Smooth muscle cell (in vitro differentiated cells): ENCODE measurements at regions not wholly inside any gene's neighbourhood (a gene's known extent, or its start where the extent isn't known, plus 50 kb on each side); places are given as distances from the start of the nearest gene placed in this dataset.

ENCODE experiments used
- DNase-seq: peaks from one replicate; lab custom pipeline; 2025; ENCODE audit not compliant: unreplicated experiment; lab: John Stamatoyannopoulos, UW
- H2AFZ ChIP-seq: fragments of 200-600 bp; sonication (generic); 2 replicates; pipeline ENCODE4 v1.6.0; 2016; ENCODE audit warnings: antibody characterized with exemption, low read depth, mild to moderate bottlenecking
- H3F3A ChIP-seq: fragments of 200-600 bp; sonication (generic); 2 replicates; pipeline ENCODE4 v1.6.0; 2017; ENCODE audit warnings: antibody characterized with exemption, low read depth
- H3K27ac ChIP-seq: fragments of 200-600 bp; sonication (generic); 2 replicates; pipeline ENCODE4 v1.5.1; 2016; ENCODE audit warnings: low read depth, mild to moderate bottlenecking
- H3K27me3 ChIP-seq: fragments of 200-600 bp; sonication (generic); 2 replicates; pipeline ENCODE4 v1.6.1; 2016; ENCODE audit warnings: low read depth, mild to moderate bottlenecking
- H3K36me3 ChIP-seq: fragments of 200-600 bp; sonication (generic); 2 replicates; pipeline ENCODE4 v1.5.1; 2016; ENCODE audit warnings: low read depth
- H3K4me1 ChIP-seq: fragments of 200-600 bp; sonication (generic); 2 replicates; pipeline ENCODE4 v1.5.1; 2016; ENCODE audit warnings: low read depth
- H3K4me2 ChIP-seq: fragments of 200-600 bp; sonication (generic); 2 replicates; pipeline ENCODE4 v1.6.0; 2016; ENCODE audit warnings: mild to moderate bottlenecking
- H3K4me3 ChIP-seq: fragments of 200-600 bp; sonication (generic); 2 replicates; pipeline ENCODE4 v1.5.1; 2016; ENCODE audit warnings: mild to moderate bottlenecking
- H3K79me2 ChIP-seq: fragments of 200-600 bp; sonication (generic); 2 replicates; pipeline ENCODE4 v1.6.0; 2016; ENCODE audit warnings: low read depth, mild to moderate bottlenecking
- H3K9ac ChIP-seq: fragments of 200-600 bp; sonication (generic); 2 replicates; pipeline ENCODE4 v1.6.0; 2016; ENCODE audit warnings: low read depth
- H3K9me3 ChIP-seq: fragments of 200-600 bp; sonication (generic); replicated peaks from 2 replicates; pipeline ENCODE4 v1.5.1; 2016; ENCODE audit warnings: low read depth
- H4K20me1 ChIP-seq: fragments of 200-600 bp; sonication (generic); 2 replicates; pipeline ENCODE4 v1.6.0; 2016; ENCODE audit warnings: low read depth
- WGBS: methylation state at CpG from one replicate; pipeline ENCODE4 v1.1.7; 2016; ENCODE audit warnings: low lambda C conversion rate; 5-methylcytosine and 5-hydroxymethylcytosine counted together
- TF ChIP-seq, protein P1 (sequence below): fragments of 200-600 bp; sonication (generic); IDR thresholded peaks from 2 replicates; pipeline ENCODE4 v1.5.1; 2017; ENCODE audit warnings: borderline replicate concordance, mild to moderate bottlenecking, antibody characterized with exemption; ENCODE audit not compliant: insufficient read depth, poor library complexity, severe bottlenecking

DNA sequence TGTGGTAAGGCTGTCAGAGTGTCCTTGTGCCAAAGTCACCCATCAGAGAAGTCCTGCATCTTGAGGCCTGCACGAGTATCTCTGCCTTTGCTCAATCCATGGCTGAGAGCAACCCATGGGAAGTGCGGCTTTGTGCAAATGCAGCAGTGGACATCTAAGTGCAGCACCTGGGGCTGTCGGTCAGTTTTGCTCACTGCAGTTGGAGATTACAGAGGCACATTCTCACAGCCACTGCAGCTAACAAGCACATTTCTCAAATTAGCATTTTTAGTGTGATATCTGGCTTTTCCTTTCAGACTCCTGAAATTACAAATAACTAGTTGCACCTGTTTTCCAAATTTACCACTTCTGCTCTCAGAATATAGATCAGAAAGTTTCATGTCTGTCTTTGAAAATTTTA lies 81.5 kb upstream of the DAZL start:
- DNase-seq: no peak
- H3K9ac ChIP-seq: no peak overlapping the region
- H3K27me3 ChIP-seq: no peaks in the 10 kb centered on the region
- no peaks in the 10 kb centered on the region for H3F3A ChIP-seq
- no peak overlapping the region for H2AFZ ChIP-seq
- 87% methylated on average over 3 of the region's 3 CpGs for WGBS
- no peak overlapping the region for H3K4me2 ChIP-seq
- no peaks in the 10 kb centered on the region for H4K20me1 ChIP-seq
- H3K27ac ChIP-seq: no peak overlapping the region
- TF ChIP-seq, protein P1, sequence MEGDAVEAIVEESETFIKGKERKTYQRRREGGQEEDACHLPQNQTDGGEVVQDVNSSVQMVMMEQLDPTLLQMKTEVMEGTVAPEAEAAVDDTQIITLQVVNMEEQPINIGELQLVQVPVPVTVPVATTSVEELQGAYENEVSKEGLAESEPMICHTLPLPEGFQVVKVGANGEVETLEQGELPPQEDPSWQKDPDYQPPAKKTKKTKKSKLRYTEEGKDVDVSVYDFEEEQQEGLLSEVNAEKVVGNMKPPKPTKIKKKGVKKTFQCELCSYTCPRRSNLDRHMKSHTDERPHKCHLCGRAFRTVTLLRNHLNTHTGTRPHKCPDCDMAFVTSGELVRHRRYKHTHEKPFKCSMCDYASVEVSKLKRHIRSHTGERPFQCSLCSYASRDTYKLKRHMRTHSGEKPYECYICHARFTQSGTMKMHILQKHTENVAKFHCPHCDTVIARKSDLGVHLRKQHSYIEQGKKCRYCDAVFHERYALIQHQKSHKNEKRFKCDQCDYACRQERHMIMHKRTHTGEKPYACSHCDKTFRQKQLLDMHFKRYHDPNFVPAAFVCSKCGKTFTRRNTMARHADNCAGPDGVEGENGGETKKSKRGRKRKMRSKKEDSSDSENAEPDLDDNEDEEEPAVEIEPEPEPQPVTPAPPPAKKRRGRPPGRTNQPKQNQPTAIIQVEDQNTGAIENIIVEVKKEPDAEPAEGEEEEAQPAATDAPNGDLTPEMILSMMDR: no peak
- no peaks in the 10 kb centered on the region for H3K9me3 ChIP-seq
- no peak overlapping the region for H3K4me3 ChIP-seq
- H3K4me1 ChIP-seq: no peaks in the 10 kb centered on the region
- H3K36me3 ChIP-seq: no peaks in the 10 kb centered on the region
- no peaks in the 10 kb centered on the region for H3K79me2 ChIP-seq

DNA sequence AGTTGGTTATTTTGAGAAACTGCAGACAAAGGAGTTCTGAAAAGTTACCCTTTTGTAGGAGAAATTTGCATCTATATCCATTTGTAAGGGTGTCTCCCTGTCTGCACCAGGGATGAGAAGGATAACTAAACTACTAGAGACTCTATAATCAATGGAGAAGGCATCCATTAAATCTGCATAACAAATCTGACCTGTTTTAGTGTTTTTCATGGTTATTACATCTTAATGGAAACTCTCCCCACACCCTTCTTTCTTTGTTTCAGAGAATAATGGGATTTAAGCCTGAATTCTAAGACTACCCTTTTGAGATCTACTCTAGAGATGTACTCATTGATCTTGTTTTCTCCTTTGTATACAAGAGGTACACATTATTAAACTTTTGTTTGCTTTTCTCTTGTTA lies 82.0 kb upstream of the DAZL start:
- TF ChIP-seq, protein P1: no peak
- no peaks in the 10 kb centered on the region for H4K20me1 ChIP-seq
- no peak overlapping the region for H3K27ac ChIP-seq
- H2AFZ ChIP-seq: no peak overlapping the region
- H3K4me2 ChIP-seq: no peak overlapping the region
- no peaks in the 10 kb centered on the region for H3K79me2 ChIP-seq
- H3K4me3 ChIP-seq: no peak overlapping the region
- no peaks in the 10 kb centered on the region for H3K36me3 ChIP-seq
- H3K4me1 ChIP-seq: no peaks in the 10 kb centered on the region
- no peaks in the 10 kb centered on the region for H3K27me3 ChIP-seq
- no peaks in the 10 kb centered on the region for H3F3A ChIP-seq
- DNase-seq: no peak
- no peaks in the 10 kb centered on the region for H3K9me3 ChIP-seq
- H3K9ac ChIP-seq: no peak overlapping the region

DNA sequence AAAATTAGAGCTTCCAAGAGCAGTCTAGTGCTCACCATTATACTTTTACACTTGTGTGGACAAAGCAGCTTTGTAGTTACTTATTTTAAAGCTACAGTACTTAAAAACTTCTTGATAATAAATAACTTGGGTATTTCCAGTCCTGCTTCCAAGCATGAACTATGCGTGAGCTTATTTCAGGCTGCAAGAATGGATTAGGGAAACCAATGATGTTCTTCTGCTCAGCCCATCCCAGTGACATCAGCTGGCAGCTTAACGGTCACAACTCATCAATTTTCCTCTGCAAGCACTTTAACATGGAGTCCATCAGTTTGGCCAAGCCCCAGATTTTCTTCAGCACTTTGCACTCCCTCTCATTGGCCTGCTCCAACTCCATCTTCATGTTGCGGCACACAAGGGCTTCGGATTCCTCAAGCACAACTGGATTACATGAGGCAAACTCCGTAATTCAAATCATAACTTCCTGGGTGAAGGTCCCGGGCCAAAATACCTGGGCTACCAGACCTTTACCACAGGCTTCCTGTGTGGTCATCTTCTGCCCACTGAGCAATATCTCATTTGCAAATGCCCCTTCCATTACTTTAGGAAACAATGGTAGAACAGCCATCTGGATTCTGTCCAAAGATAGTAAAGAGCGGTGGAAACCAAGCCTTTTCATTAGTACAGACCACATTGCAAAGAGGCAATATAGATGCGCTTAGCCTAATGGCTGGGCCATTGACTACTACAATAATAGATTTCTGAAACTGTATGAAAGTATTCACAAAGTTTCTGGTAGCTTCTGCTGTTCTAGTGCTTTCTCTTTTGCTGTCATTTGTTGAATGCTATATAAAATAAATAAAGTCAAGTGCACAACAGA lies 87.5 kb upstream of the DAZL start:
- 95% methylated on average over 8 of the region's 8 CpGs for WGBS
- TF ChIP-seq, protein P1: no peak
- H3K27me3 ChIP-seq: no peaks in the 10 kb centered on the region
- H3K4me1 ChIP-seq: peaks cover 10% of the 10 kb centered on the region
- no peaks in the 10 kb centered on the region for H3K79me2 ChIP-seq
- no peaks in the 10 kb centered on the region for H3F3A ChIP-seq
- H3K36me3 ChIP-seq: no peaks in the 10 kb centered on the region
- H3K9ac ChIP-seq: no peak overlapping the region
- no peak overlapping the region for H3K4me3 ChIP-seq
- no peak for DNase-seq
- no peaks in the 10 kb centered on the region for H3K9me3 ChIP-seq
- H3K27ac ChIP-seq: no peak overlapping the region
- H4K20me1 ChIP-seq: no peaks in the 10 kb centered on the region
- H2AFZ ChIP-seq: no peak overlapping the region
- no peak overlapping the region for H3K4me2 ChIP-seq

DNA sequence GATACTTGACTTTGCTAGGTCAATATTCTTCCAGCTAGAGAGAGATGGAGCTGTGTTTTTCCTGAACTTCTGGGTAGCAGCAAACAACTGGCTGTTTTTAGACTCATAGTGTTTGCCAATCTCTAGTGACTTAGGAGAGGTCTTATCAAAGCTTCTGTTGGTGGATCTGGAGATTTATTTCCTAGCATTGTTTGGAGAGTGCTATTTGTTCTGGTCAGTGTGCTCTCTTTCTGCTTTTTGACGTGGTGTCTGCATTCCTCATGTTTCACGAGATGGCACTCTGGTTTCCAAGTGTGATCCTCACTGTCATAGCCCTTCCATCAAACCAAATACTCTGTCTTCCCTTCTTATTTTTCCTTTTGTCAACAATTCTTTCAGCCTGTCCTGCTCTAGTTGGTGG lies 88.6 kb upstream of the DAZL start:
- no peaks in the 10 kb centered on the region for H4K20me1 ChIP-seq
- 69% methylated on average over 2 of the region's 2 CpGs for WGBS
- no peak overlapping the region for H3K9ac ChIP-seq
- no peaks in the 10 kb centered on the region for H3K79me2 ChIP-seq
- no peaks in the 10 kb centered on the region for H3K27me3 ChIP-seq
- H2AFZ ChIP-seq: no peak overlapping the region
- no peak overlapping the region for H3K4me3 ChIP-seq
- H3K4me2 ChIP-seq: no peak overlapping the region
- H3K9me3 ChIP-seq: no peaks in the 10 kb centered on the region
- TF ChIP-seq, protein P1: no peak
- no peak for DNase-seq
- no peaks in the 10 kb centered on the region for H3K36me3 ChIP-seq
- no peaks in the 10 kb centered on the region for H3F3A ChIP-seq
- H3K27ac ChIP-seq: no peak overlapping the region
- peaks cover 20% of the 10 kb centered on the region for H3K4me1 ChIP-seq
